Panc1 (cell line): ENCODE measurements at regions not wholly inside any gene's neighbourhood (a gene's known extent, or its start where the extent isn't known, plus 50 kb on each side); places are given as distances from the start of the nearest gene placed in this dataset.

Source experiments
- ATAC-seq: fragments of 200-7000 bp; cut with Tn5 transposase; 2 replicates; pipeline ENCODE4 v1.9.1; 2020; ENCODE audit warnings: mild to moderate bottlenecking, moderate library complexity
- BruUV-seq: library from RNA; stranded (reverse); fragments of 400-500 nt; replicated peaks from 2 replicates; lab custom pipeline; 2021; lab: Mats Ljungman, UMichigan
- CTCF ChIA-PET: fragments of 300-600 bp; sonication (Branson Sonifier 250); formaldehyde crosslinking; loops from one replicate; lab custom pipeline; 2022; ENCODE audit warnings: antibody characterized with exemption; lab: Charles Lee
- POLR2A ChIA-PET: fragments of 300-600 bp; sonication (Branson Sonifier 250); formaldehyde crosslinking; loops from one replicate; lab custom pipeline; 2022; ENCODE audit warnings: antibody characterized with exemption; lab: Charles Lee
- DNase-seq: peaks from one replicate; pipeline ENCODE4 v3.0.0-alpha.2; 2010; ENCODE audit warnings: low read depth, low spot score
- H3K27ac ChIP-seq: 2 replicates; pipeline ENCODE4 v1.5.1; 2011; ENCODE audit warnings: mild to moderate bottlenecking, low read length, inconsistent platforms
- H3K27me3 ChIP-seq: fragments of 200-500 bp; sonication (Bioruptor generic); 2 replicates; pipeline ENCODE4 v1.6.0; 2014; ENCODE audit warnings: low read length, inconsistent platforms; ENCODE audit not compliant: control insufficient read depth, insufficient read depth
- H3K36me3 ChIP-seq: fragments of 200-500 bp; sonication (Bioruptor generic); 2 replicates; pipeline ENCODE4 v1.5.1; 2014; ENCODE audit warnings: inconsistent platforms, mild to moderate bottlenecking, low read length, moderate library complexity; ENCODE audit not compliant: control insufficient read depth, insufficient read depth
- H3K4me1 ChIP-seq: 2 replicates; pipeline ENCODE4 v1.5.1; 2011; ENCODE audit warnings: inconsistent platforms, mild to moderate bottlenecking, low read length, moderate library complexity; ENCODE audit not compliant: control insufficient read depth, insufficient read depth
- H3K4me3 ChIP-seq, 2 experiments: 2 replicates each; pipeline ENCODE4 v1.5.1; 2011 to 2012; ENCODE audit warnings: low read depth in 2 of 2, low read length in 2 of 2, mild to moderate bottlenecking in 2 of 2, inconsistent platforms in 1 of 2, moderate library complexity in 1 of 2
- H3K9me3 ChIP-seq: fragments of 200-500 bp; sonication (Bioruptor generic); 2 replicates; pipeline ENCODE4 v1.5.1; 2014; ENCODE audit warnings: low read depth, mild to moderate bottlenecking, inconsistent platforms, low read length, moderate library complexity; ENCODE audit not compliant: control insufficient read depth, insufficient read depth
- POLR2AphosphoS5 ChIP-seq: IDR thresholded peaks from 2 replicates; pipeline ENCODE4 v1.6.1; 2012; ENCODE audit warnings: mild to moderate bottlenecking, low read depth, low read length, moderate library complexity
- SIN3A ChIP-seq: IDR thresholded peaks from 2 replicates; pipeline ENCODE4 v1.6.1; 2012; ENCODE audit warnings: low read depth, mild to moderate bottlenecking, low read length, moderate library complexity, borderline replicate concordance; ENCODE audit not compliant: insufficient read depth
- TCF7L2 ChIP-seq: IDR thresholded peaks from 2 replicates; pipeline ENCODE4 v1.6.1; 2011; ENCODE audit warnings: mild to moderate bottlenecking, low read depth, low read length, inconsistent platforms
- in situ Hi-C: cut with HindIII; loops from 2 replicates; pipeline ENCODE4 v1.10.0; 2016; ENCODE audit warnings: low sequenced_read_pairs, low pct_unique_long_range_greater_than_20kb
- intact Hi-C: fragments of 100-400 bp; cut with micrococcal nuclease; formaldehyde crosslinking; loops from one replicate; pipeline ENCODE4 v1.10.0; 2022; ENCODE audit not compliant: unreplicated experiment
- TF ChIP-seq, protein P1 (sequence below), 2 experiments: IDR thresholded peaks; 2 replicates each; pipeline ENCODE4 v1.6.1; 2011 to 2012; ENCODE audit warnings: low read depth in 2 of 2, control low read depth in 1 of 2, low read length in 1 of 2, mild to moderate bottlenecking in 1 of 2, moderate library complexity in 1 of 2; ENCODE audit not compliant: insufficient read depth in 1 of 2
- TF ChIP-seq, protein P2 (sequence below): fragments of 450-650 bp; IDR thresholded peaks from 2 replicates; pipeline ENCODE4 v1.5.1; 2017; ENCODE audit warnings: mild to moderate bottlenecking

DNA sequence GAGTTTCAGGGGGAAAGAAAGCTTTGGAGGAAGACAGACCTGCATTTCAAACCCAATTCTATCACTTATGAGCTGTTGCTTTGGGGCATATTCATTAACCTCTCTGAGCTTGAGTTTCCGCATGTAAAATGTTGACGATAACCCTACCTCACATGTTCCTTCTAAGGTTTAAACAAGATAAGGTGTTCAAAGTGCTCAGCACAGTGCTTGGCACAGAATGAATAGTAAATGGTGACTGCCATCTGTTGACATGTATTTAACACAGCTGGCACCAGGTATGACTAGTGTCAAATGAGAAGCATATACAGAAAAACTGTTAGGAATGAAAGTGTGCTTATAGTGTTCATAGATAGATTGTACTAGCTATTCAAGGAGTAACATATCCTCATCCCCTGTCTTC lies 155.5 kb downstream of the PTGER3 start:
- TF ChIP-seq, protein P1, sequence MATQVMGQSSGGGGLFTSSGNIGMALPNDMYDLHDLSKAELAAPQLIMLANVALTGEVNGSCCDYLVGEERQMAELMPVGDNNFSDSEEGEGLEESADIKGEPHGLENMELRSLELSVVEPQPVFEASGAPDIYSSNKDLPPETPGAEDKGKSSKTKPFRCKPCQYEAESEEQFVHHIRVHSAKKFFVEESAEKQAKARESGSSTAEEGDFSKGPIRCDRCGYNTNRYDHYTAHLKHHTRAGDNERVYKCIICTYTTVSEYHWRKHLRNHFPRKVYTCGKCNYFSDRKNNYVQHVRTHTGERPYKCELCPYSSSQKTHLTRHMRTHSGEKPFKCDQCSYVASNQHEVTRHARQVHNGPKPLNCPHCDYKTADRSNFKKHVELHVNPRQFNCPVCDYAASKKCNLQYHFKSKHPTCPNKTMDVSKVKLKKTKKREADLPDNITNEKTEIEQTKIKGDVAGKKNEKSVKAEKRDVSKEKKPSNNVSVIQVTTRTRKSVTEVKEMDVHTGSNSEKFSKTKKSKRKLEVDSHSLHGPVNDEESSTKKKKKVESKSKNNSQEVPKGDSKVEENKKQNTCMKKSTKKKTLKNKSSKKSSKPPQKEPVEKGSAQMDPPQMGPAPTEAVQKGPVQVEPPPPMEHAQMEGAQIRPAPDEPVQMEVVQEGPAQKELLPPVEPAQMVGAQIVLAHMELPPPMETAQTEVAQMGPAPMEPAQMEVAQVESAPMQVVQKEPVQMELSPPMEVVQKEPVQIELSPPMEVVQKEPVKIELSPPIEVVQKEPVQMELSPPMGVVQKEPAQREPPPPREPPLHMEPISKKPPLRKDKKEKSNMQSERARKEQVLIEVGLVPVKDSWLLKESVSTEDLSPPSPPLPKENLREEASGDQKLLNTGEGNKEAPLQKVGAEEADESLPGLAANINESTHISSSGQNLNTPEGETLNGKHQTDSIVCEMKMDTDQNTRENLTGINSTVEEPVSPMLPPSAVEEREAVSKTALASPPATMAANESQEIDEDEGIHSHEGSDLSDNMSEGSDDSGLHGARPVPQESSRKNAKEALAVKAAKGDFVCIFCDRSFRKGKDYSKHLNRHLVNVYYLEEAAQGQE (IDR thresholded peaks at IDR 0.05; ENCODE audit: insufficient read depth in 1 of 2, low read depth in 2 of 2, low read length in 1 of 2), result no peak
- no peak for TF ChIP-seq SIN3A
- no peak for TF ChIP-seq POLR2AphosphoS5
- H3K4me3 ChIP-seq, result no peak overlapping the region
- no peaks in the 10 kb centered on the region for H3K9me3 ChIP-seq
- intact Hi-C loops, result no loop called here
- in situ Hi-C loops, result no loop called here
- no peaks in the 10 kb centered on the region for H3K36me3 ChIP-seq
- no peak for ATAC-seq
- H3K27me3 ChIP-seq, result no peaks in the 10 kb centered on the region
- no peak for DNase-seq
- BruUV-seq, result no TSS peak
- H3K27ac ChIP-seq, result no peak overlapping the region
- CTCF ChIA-PET, result no interaction called here
- no peaks in the 10 kb centered on the region for H3K4me1 ChIP-seq
- POLR2A ChIA-PET, result no interaction called here

DNA sequence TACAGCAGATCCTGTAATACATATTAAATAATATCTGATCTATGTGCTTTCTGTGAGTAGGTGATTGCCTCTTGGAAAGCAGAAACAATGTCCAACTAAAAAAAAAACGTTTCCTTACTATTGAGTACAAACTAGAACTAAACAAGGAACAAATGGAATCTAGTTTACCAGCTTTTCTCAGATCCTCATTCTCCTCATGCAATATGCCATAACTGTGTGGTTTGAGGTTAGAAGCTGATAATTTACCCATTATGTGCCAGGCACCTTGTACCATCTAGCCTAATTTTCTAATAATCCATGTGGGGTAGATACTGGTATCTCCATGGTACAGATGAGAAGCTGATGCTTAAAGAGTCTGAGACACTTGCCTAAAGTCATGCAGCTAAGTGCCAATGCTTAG lies 154.7 kb downstream of the PTGER3 start:
- CTCF ChIA-PET, result no interaction called here
- H3K36me3 ChIP-seq, result no peaks in the 10 kb centered on the region

More for the DNA sequence above, 154.7 kb downstream of the PTGER3 start:
- in situ Hi-C loops, result no loop called here
- ATAC-seq (no peak), DNase-seq (no peak)
- Histone ChIP-seq H3K9me3 (no peaks in the 10 kb centered on the region), H3K4me1 (no peaks in the 10 kb centered on the region), H3K27me3 (no peaks in the 10 kb centered on the region), H3K27ac (no peak overlapping the region), H3K4me3 (no peak overlapping the region)
- no TSS peak for BruUV-seq
- intact Hi-C loops, result no loop called here
- POLR2A ChIA-PET, result no interaction called here
- TF ChIP-seq, protein P1 (IDR thresholded peaks at IDR 0.05; ENCODE audit: insufficient read depth in 1 of 2, low read depth in 2 of 2, low read length in 1 of 2), result no peak
- TF ChIP-seq POLR2AphosphoS5 (no peak), SIN3A (no peak), TCF7L2 (no peak)
- TF ChIP-seq, protein P2, sequence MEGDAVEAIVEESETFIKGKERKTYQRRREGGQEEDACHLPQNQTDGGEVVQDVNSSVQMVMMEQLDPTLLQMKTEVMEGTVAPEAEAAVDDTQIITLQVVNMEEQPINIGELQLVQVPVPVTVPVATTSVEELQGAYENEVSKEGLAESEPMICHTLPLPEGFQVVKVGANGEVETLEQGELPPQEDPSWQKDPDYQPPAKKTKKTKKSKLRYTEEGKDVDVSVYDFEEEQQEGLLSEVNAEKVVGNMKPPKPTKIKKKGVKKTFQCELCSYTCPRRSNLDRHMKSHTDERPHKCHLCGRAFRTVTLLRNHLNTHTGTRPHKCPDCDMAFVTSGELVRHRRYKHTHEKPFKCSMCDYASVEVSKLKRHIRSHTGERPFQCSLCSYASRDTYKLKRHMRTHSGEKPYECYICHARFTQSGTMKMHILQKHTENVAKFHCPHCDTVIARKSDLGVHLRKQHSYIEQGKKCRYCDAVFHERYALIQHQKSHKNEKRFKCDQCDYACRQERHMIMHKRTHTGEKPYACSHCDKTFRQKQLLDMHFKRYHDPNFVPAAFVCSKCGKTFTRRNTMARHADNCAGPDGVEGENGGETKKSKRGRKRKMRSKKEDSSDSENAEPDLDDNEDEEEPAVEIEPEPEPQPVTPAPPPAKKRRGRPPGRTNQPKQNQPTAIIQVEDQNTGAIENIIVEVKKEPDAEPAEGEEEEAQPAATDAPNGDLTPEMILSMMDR, result no peak
